ENCODE measurements at regions not wholly inside any gene's neighbourhood (a gene's known extent, or its start where the extent isn't known, plus 50 kb on each side); places are given as distances from the start of the nearest gene placed in this dataset.

DNA sequence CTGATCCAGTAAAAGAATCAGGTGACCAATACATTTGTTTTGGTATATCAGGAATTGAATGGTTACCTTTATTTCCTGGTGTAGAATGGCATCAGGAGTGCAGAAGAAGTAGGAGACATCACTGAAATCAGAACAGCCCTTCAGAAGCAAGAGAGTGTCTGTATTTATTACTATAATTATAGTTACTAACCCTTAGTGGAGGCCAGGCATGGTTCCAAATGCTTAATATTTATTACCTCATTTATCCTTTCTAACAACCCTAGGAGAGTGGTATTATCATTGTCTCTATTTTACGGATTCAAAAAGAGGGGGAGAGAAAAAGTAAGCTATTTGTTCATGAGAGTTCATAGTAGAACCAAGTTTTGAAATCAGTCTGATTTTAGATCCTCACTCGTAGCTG lies 1292.9 kb downstream of the PCDH9 start:
- Histone ChIP-seq H3T11ph (ENCODE audit: low read length) (no peak overlapping the region), H3K27ac (ENCODE audit: insufficient read length, low read depth, low read length) (no peak overlapping the region), H3K23ac (ENCODE audit: insufficient read length, low read depth, low read length) (no peak overlapping the region), H2BK20ac (ENCODE audit: low read depth, low read length, poor library complexity, severe bottlenecking) (no peak overlapping the region), H3K4me2 (ENCODE audit: insufficient read depth, insufficient read length, low read length) (no peak overlapping the region), H3K9ac (ENCODE audit: extremely low read depth, insufficient read length, low read length) (no peak overlapping the region), H4K8ac (replicated peaks; ENCODE audit: insufficient read length, low read depth, low read length) (no peak overlapping the region), H2AK5ac (ENCODE audit: insufficient read length, low read length) (no peak overlapping the region), H3K79me1 (ENCODE audit: insufficient read depth, low read depth, low read length, poor library complexity, severe bottlenecking) (no peaks in the 10 kb centered on the region), H2AFZ (ENCODE audit: low read length) (no peak overlapping the region), H2BK120ac (ENCODE audit: low read depth, low read length, poor library complexity, severe bottlenecking) (no peak overlapping the region), H4K91ac (ENCODE audit: insufficient read length, low read depth, low read length) (no peak overlapping the region), H2BK15ac (ENCODE audit: low read depth, low read length) (no peak overlapping the region), H2BK5ac (ENCODE audit: insufficient read length, low read length) (no peak overlapping the region), H3K18ac (ENCODE audit: insufficient read length, low read depth, low read length) (no peak overlapping the region), H3K79me2 (ENCODE audit: insufficient read depth, low read length) (no peaks in the 10 kb centered on the region), H3K23me2 (ENCODE audit: insufficient read length, low read depth, low read length, poor library complexity, severe bottlenecking) (no peaks in the 10 kb centered on the region), H3K14ac (ENCODE audit: insufficient read depth, low read length) (no peak overlapping the region), H3K9me3 (ENCODE audit: control insufficient read depth, low read depth, low read length) (no peaks in the 10 kb centered on the region), H3K4ac (ENCODE audit: low read depth, low read length) (no peak overlapping the region), H4K20me1 (ENCODE audit: control insufficient read depth, insufficient read depth, insufficient read length) (no peaks in the 10 kb centered on the region), H3K56ac (ENCODE audit: insufficient read length, low read depth, low read length) (no peak overlapping the region), H3K4me1 (ENCODE audit: insufficient read depth, low read length) (no peaks in the 10 kb centered on the region; the same call in 1 of the 2 replicates), H3K27me3 (ENCODE audit: insufficient read depth, low read length) (no peaks in the 10 kb centered on the region), H4K5ac (ENCODE audit: insufficient read length, low read depth, low read length) (no peak overlapping the region), H2BK12ac (ENCODE audit: insufficient read length, low read depth, low read length) (no peak overlapping the region)
- no peak for TF ChIP-seq CTCF (conservative IDR thresholded peaks at IDR 0.05)
- WGBS (ENCODE audit: extremely low coverage, insufficient read length, low lambda C conversion rate): no CpG with 5 or more reads among the region's 2 CpGs
- Mint-ChIP-seq H3K9me3 (no peaks in the 10 kb centered on the region), H3K4me1 (no peaks in the 10 kb centered on the region), H3K36me3 (ENCODE audit: insufficient read depth in 1 of 3, low read depth in 3 of 3) (no peaks in the 10 kb centered on the region), H3K27ac (no peak overlapping the region), H3K4me3 (no peak overlapping the region), H3K27me3 (ENCODE audit: low read depth) (no peaks in the 10 kb centered on the region)
- no peak for DNase-seq
